ENCODE measurements at regions not wholly inside any gene's neighbourhood (a gene's known extent, or its start where the extent isn't known, plus 50 kb on each side); places are given as distances from the start of the nearest gene placed in this dataset.

DNA sequence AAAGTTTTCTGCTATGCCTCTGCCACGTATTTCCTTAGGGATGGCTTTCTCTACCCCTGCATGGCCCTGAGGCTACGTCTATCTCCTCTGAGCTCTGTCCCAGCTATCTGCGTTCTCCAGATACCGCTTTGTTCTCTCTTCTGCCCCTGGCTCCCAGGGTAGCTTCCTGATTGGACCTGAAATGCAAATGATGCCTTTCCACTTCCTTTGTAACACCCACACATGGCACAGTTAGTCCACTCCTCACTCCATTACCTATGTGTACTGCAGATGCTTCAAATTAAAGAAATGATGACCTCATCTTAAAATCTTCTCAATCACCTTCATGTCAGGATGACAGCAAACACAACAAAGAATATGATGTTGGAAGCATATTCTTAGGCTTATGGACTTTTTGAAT lies 138.6 kb upstream of the POGK start:
- CTCF ChIA-PET = no interaction called here
- TF ChIP-seq MAX (IDR thresholded peaks at IDR 0.05; ENCODE audit: insufficient read depth, insufficient read length) (no peak), JUN (IDR thresholded peaks at IDR 0.05; ENCODE audit: borderline replicate concordance, insufficient read depth, insufficient read length, low read depth) (peak; percentile 29)
- no TSS peak for BruUV-seq (replicated peaks)

DNA sequence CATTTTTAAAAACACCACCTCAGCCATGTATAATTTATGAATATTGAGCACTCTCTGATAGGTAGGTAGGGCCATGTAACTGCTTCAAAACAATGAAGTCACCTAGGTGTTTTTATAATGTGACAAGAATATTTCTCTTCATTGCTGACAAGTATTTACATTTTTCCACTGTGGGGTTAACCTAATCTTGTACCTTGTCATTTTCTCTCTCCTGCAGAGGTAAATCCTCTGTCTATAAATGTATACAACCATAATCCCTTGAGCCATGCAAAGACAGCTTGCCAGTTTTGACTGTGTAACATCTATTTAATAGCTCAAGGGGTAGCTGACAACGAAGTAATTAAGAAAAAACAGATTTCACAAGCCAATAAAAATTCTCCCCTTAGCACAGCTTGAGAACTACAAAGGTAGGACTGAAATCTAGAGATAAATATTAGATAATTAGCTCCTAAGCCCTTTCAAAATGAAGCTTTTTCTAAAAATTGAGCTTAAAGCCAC lies 137.6 kb upstream of the POGK start:
- FAIRE-seq = no peak
- Histone ChIP-seq H3K9ac (replicated peaks; ENCODE audit: extremely low read depth, insufficient read depth, low read length) (no peak overlapping the region), H3K27ac (ENCODE audit: insufficient read depth, low read depth, low read length) (no peak overlapping the region), H4K20me1 (replicated peaks; ENCODE audit: control insufficient read depth, extremely low read depth, insufficient read depth, low read length) (no peaks in the 10 kb centered on the region), H3K27me3 (ENCODE audit: control insufficient read depth in 2 of 2, insufficient read depth in 2 of 2, low read length in 2 of 2) (no peaks in the 10 kb centered on the region), H3K79me2 (ENCODE audit: control insufficient read depth, insufficient read depth, low read length) (no peaks in the 10 kb centered on the region), H3K4me3 (replicated peaks in 1 of 3; ENCODE audit: insufficient read depth in 1 of 3, low read depth in 1 of 3, low read length in 3 of 3) (no peak overlapping the region), H3K9me3 (replicated peaks; ENCODE audit: control insufficient read depth, insufficient read depth, low read length) (no peaks in the 10 kb centered on the region), H3K4me1 (ENCODE audit: control insufficient read depth, extremely low read depth, insufficient read depth, low read length) (no peaks in the 10 kb centered on the region), H3K9me1 (replicated peaks; ENCODE audit: control insufficient read depth, extremely low read depth, insufficient read depth, low read length) (no peaks in the 10 kb centered on the region), H3K36me3 (ENCODE audit: control insufficient read depth in 2 of 2, extremely low read depth in 1 of 2, insufficient read depth in 2 of 2, low read length in 2 of 2) (no peaks in the 10 kb centered on the region), H2AFZ (ENCODE audit: low read depth, low read length) (no peak overlapping the region), H3K4me2 (ENCODE audit: insufficient read depth, low read length) (no peak overlapping the region)
- TF ChIP-seq, protein P1, sequence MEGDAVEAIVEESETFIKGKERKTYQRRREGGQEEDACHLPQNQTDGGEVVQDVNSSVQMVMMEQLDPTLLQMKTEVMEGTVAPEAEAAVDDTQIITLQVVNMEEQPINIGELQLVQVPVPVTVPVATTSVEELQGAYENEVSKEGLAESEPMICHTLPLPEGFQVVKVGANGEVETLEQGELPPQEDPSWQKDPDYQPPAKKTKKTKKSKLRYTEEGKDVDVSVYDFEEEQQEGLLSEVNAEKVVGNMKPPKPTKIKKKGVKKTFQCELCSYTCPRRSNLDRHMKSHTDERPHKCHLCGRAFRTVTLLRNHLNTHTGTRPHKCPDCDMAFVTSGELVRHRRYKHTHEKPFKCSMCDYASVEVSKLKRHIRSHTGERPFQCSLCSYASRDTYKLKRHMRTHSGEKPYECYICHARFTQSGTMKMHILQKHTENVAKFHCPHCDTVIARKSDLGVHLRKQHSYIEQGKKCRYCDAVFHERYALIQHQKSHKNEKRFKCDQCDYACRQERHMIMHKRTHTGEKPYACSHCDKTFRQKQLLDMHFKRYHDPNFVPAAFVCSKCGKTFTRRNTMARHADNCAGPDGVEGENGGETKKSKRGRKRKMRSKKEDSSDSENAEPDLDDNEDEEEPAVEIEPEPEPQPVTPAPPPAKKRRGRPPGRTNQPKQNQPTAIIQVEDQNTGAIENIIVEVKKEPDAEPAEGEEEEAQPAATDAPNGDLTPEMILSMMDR (IDR thresholded peaks at IDR 0.05; ENCODE audit: extremely low read depth in 1 of 2, insufficient read depth in 1 of 2, low read depth in 1 of 2, low read length in 2 of 2) = no peak
- TF ChIP-seq MAX (IDR thresholded peaks at IDR 0.05; ENCODE audit: insufficient read depth, insufficient read length) = no peak
- no peak for TF ChIP-seq POLR2A (IDR thresholded peaks at IDR 0.05; ENCODE audit: low read depth, low read length)
- TF ChIP-seq EZH2 (IDR thresholded peaks at IDR 0.05; ENCODE audit: borderline replicate concordance, low read depth, low read length, severe bottlenecking) = no peak
- TF ChIP-seq MYC (IDR thresholded peaks at IDR 0.05; ENCODE audit: low read depth, low read length) = no peak
- TF ChIP-seq GATA2 (IDR thresholded peaks at IDR 0.05; ENCODE audit: insufficient read depth, insufficient read length, low read depth, low read length) = no peak
- TF ChIP-seq JUN (IDR thresholded peaks at IDR 0.05; ENCODE audit: borderline replicate concordance, insufficient read depth, insufficient read length, low read depth) = no peak
- TF ChIP-seq POLR2AphosphoS5 (IDR thresholded peaks at IDR 0.05; ENCODE audit: insufficient read depth, low read depth, low read length) = no peak
- TF ChIP-seq FOS (IDR thresholded peaks at IDR 0.05; ENCODE audit: borderline replicate concordance, insufficient read depth, low read length) = no peak
- dilution Hi-C loops (cut with MboI; ENCODE audit: extremely low pct_ligation_motif_present, low sequenced_read_pairs) (no loop called here), intact Hi-C loops (cut with micrococcal nuclease) (no loop called here)
- no TSS peak for BruUV-seq (replicated peaks)
- CTCF ChIA-PET = no interaction called here
- POLR2A ChIA-PET = no interaction called here
- DNase-seq (ENCODE audit: low read depth, low spot score) = no peak

More for the DNA sequence above, 138.6 kb upstream of the POGK start:
- intact Hi-C loops (cut with micrococcal nuclease) = no loop called here
- no peaks in the 10 kb centered on the region for H3K27me3 ChIP-seq (ENCODE audit: control insufficient read depth in 2 of 2, insufficient read depth in 2 of 2, low read length in 2 of 2)
- H2AFZ ChIP-seq (ENCODE audit: low read depth, low read length) = no peak overlapping the region
- no peak for FAIRE-seq
- H3K9me1 ChIP-seq (replicated peaks; ENCODE audit: control insufficient read depth, extremely low read depth, insufficient read depth, low read length) = no peaks in the 10 kb centered on the region
- H4K20me1 ChIP-seq (replicated peaks; ENCODE audit: control insufficient read depth, extremely low read depth, insufficient read depth, low read length) = no peaks in the 10 kb centered on the region
- no peak overlapping the region for H3K4me2 ChIP-seq (ENCODE audit: insufficient read depth, low read length)
- POLR2A ChIA-PET = no interaction called here
- no peaks in the 10 kb centered on the region for H3K79me2 ChIP-seq (ENCODE audit: control insufficient read depth, insufficient read depth, low read length)
- dilution Hi-C loops (cut with MboI; ENCODE audit: extremely low pct_ligation_motif_present, low sequenced_read_pairs) = no loop called here
- no peak overlapping the region for H3K9ac ChIP-seq (replicated peaks; ENCODE audit: extremely low read depth, insufficient read depth, low read length)
- no peaks in the 10 kb centered on the region for H3K9me3 ChIP-seq (replicated peaks; ENCODE audit: control insufficient read depth, insufficient read depth, low read length)
- no peak overlapping the region for H3K4me3 ChIP-seq (replicated peaks in 1 of 3; ENCODE audit: insufficient read depth in 1 of 3, low read depth in 1 of 3, low read length in 3 of 3)
- no peak overlapping the region for H3K27ac ChIP-seq (ENCODE audit: insufficient read depth, low read depth, low read length)
- no peaks in the 10 kb centered on the region for H3K4me1 ChIP-seq (ENCODE audit: control insufficient read depth, extremely low read depth, insufficient read depth, low read length)
- DNase-seq (ENCODE audit: low read depth, low spot score) = no peak
- H3K36me3 ChIP-seq (ENCODE audit: control insufficient read depth in 2 of 2, extremely low read depth in 1 of 2, insufficient read depth in 2 of 2, low read length in 2 of 2) = no peaks in the 10 kb centered on the region

All from endothelial cell of umbilical vein (primary cell).